GM19043 (cell line): ENCODE measurements at regions not wholly inside any gene's neighbourhood (a gene's known extent, or its start where the extent isn't known, plus 50 kb on each side); places are given as distances from the start of the nearest gene placed in this dataset.

Experiments used
- ATAC-seq: cut with Tn5 transposase; IDR thresholded peaks from one replicate; pipeline ENCODE4 v1.9.1; 2021; ENCODE audit warnings: low read depth; ENCODE audit not compliant: unreplicated experiment

- no peak for ATAC-seq
These were observed 50.2 kb upstream of the SDK2 start for GRCh38 chr17:73694491-73694890.

GRCh38 chr17:73695035-73695738, 50.9 kb upstream of the SDK2 start:
- ATAC-seq, result no peak

- no peak for ATAC-seq
These were observed 52.0 kb upstream of the SDK2 start for GRCh38 chr17:73696251-73696650.

- no peak for ATAC-seq
These were observed 53.6 kb upstream of the SDK2 start for GRCh38 chr17:73697872-73698271.

- no peak for ATAC-seq
These were observed 54.7 kb upstream of the SDK2 start for GRCh38 chr17:73698966-73699365.

GRCh38 chr17:73701701-73702100, 57.5 kb upstream of the SDK2 start:
- ATAC-seq, result no peak

GRCh38 chr17:73703192-73703591, 58.9 kb upstream of the SDK2 start:
- ATAC-seq, result no peak

- no peak for ATAC-seq
These were observed 59.7 kb upstream of the SDK2 start for GRCh38 chr17:73703917-73704316.

- ATAC-seq, result no peak
These were observed 61.3 kb upstream of the SDK2 start for GRCh38 chr17:73705594-73705993.

- ATAC-seq, result no peak
These were observed 62.2 kb upstream of the SDK2 start for GRCh38 chr17:73706428-73706827.

- ATAC-seq, result no peak
These were observed 62.6 kb upstream of the SDK2 start for GRCh38 chr17:73706858-73707257.

GRCh38 chr17:73707358-73707757, 63.1 kb upstream of the SDK2 start:
- no peak for ATAC-seq

GRCh38 chr17:73710095-73710592, 65.9 kb upstream of the SDK2 start:
- ATAC-seq, result no peak

- ATAC-seq, result no peak
These were observed 66.9 kb upstream of the SDK2 start for GRCh38 chr17:73711184-73711583.

- ATAC-seq, result no peak
These were observed 67.7 kb upstream of the SDK2 start for GRCh38 chr17:73711916-73712315.

- no peak for ATAC-seq
These were observed 68.9 kb upstream of the SDK2 start for GRCh38 chr17:73713136-73713535.

GRCh38 chr17:73715769-73716168, 71.5 kb upstream of the SDK2 start:
- no peak for ATAC-seq

- no peak for ATAC-seq
These were observed 73.4 kb upstream of the SDK2 start for GRCh38 chr17:73717690-73718089.

GRCh38 chr17:73718362-73718761, 74.1 kb upstream of the SDK2 start:
- ATAC-seq, result no peak

GRCh38 chr17:73718912-73719311, 74.7 kb upstream of the SDK2 start:
- ATAC-seq, result no peak

GRCh38 chr17:73719588-73720071, 75.4 kb upstream of the SDK2 start:
- no peak for ATAC-seq

- no peak for ATAC-seq
These were observed 76.1 kb upstream of the SDK2 start for GRCh38 chr17:73720187-73720834.
